Fibroblast of skin of left biceps (primary cell): ENCODE measurements at regions not wholly inside any gene's neighbourhood (a gene's known extent, or its start where the extent isn't known, plus 50 kb on each side); places are given as distances from the start of the nearest gene placed in this dataset.
"Not testable (repeated sequence)": the region's sequence is repeated elsewhere in the genome, so short reads cannot be mapped to it uniquely, and the experiment has no call there.

Source experiments
- DNase-seq, 2 experiments: peaks; one replicate each; pipeline ENCODE4 v3.0.0-alpha.2; 2013; ENCODE audit warnings: low read depth in 2 of 2

DNA sequence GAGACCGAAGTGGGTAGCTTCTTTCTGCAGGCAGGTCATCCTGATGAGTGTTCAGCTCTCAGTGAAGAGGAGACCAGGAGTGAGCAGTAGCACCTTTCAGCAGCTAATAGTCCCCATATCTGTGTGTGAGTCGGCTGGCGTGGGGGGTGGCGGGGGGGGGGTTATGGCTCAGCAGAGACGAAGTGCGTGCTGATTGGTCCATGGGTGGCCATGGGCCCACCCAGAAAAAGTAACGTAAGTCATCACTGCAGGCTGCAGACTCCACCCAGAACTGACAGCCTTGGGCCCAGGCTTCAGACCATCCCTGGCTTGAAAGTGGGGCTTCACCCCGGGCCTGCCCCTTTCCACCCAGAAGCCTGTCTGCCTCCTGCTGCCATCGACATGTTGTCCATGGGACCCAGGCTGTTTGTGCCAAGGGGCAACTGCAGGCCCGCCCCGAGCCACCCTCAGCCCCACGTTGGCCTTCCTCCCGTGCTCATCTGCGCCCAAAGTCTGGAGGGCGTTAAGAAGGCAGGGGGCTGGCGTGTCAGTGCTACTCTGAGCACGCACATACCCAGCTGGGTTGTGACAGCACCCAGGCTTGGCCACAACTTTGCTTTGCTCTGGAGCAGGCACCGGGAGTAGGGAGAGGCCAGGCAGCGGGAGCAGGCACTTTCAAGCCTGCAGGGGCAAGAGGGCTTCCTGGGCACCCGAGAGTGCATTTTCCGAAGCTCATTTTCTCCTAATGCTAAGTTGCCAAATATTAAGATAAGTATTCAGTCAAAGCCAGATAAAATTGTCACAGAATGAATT is 511.7 kb upstream of the CDIN1 start:
- no peak for DNase-seq

GRCh38 chr15:36075333-36075732 is 504.1 kb upstream of the CDIN1 start:
- DNase-seq = peak; percentile 54 to 58

- DNase-seq = no peak
These were observed 500.4 kb upstream of the CDIN1 start for GRCh38 chr15:36079021-36079420.

- DNase-seq = no peak
These were observed 498.7 kb upstream of the CDIN1 start for GRCh38 chr15:36080759-36081158.

- DNase-seq = no peak
These were observed 489.0 kb upstream of the CDIN1 start for GRCh38 chr15:36090286-36090946.

DNA sequence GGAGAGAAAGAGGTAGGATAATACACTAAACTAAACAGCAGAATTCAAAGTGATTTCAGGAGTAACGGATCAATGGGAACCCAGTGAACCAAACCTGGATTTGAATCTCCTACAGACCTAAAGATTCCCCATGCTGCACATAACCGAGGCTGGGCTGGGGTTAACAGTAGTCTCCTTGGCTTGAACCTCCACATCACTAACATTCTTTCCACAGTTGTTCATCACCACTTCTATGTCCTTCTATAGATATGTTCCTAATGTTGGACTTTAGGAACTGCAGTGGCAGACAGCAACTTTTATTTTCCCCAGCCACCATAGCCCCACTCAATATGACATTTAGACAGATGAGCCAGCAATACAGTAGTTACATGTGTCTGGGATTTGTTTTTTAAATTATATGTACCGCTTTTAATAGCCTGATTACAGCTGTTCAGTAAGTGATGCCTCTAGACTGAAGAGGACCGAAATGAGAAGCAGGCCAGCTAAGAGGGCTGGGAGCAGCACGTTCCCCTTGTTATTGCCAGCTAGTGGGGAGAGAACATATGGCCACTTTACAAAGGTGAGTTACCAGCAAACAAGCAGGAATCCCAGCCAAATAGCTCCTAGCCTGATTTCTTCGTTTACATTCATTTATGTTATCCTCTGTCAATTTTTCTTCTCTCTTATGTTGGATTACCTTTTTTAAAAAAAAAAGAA is 472.6 kb upstream of the CDIN1 start:
- DNase-seq = no peak

GRCh38 chr15:36108541-36108940 is 470.9 kb upstream of the CDIN1 start:
- no peak for DNase-seq

GRCh38 chr15:36109943-36110658 is 469.3 kb upstream of the CDIN1 start:
- peak in 1 of 2 experiments; percentile 42 for DNase-seq

DNA sequence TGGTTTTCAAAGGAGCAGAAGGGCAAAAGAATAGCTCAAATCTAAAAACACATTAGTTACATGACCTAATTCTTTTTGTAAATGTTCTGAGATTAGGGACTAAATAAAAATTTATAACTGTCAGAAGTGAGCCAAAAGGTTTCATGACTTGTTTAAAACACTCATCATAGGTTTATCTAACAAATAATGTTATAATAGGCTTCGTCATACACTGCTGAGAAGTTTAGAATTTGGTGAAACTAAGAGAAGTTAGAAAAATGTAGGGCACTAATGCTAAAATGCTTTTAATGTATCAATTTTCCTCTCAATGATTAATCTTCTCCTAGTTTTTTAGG is 468.8 kb upstream of the CDIN1 start:
- no peak for DNase-seq

DNA sequence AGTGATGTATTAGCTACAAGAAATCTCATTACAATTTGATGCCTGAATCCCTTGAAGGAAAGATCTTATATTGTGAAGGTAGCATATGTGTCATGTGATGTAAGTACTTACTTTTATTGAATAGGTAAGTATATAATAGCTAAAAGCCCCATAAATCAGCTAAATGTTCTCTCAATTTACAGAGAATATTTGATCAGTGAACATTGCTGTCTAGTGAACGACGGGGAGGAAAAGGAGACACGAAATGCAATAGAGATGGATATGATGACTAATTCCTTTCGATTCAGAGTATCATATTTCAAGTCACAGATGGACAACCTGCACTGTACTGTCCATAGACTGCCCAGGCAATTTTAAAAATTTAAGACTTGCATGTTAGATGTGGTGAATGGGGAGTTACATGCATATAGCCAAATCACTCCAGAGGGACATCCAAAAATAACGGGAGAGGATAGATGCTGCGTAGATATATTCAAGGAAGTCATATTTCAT is 462.1 kb upstream of the CDIN1 start:
- no peak for DNase-seq

DNA sequence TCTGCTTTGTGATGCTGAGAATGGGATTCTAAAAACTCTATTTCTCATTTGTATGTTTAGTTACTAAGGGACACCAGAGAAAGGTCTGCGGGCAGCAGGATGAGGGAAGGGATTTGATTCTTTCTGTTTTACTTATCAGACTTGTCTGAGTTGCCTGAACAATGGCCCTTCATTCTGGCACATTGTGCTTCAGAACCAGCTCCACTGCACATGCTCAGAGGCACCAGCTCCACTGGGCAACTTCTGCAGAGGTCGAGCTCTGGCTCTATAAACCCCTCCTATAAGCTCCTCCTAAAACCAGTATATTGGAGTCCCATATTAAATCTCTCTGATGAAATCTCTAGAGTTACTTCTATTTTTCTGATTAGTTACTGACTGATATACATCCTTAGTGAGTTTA is 453.2 kb upstream of the CDIN1 start:
- no peak for DNase-seq

DNA sequence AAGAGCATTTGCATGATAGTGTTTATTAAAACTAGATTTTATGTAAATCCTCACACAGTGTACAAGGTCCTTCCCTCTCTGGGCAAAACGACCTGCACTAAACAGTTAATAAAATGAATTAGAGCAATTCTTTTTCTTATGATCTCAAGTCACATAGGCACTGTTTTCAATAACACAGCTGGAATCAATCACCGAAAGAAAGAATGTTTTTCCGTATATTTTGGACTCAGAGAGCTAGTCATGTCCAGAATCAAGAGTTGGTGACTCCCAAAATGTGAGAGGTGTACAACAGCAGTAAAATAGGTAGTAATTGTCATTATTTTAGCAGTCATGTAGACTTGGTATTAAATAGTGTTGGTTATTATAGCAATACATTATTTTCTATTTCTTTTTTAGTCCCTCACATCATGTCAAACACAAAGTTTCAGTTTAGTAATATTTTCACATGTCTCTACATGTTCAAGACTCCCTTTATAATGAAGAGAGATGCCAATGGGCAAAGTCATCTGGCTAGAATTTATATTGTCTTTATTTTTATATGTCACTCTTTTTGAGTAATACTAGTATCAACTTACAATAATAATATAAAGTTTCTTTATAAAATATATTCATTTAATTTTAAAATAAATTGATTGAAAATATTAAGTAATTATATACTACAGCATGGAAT is 448.6 kb upstream of the CDIN1 start:
- DNase-seq = no peak

DNA sequence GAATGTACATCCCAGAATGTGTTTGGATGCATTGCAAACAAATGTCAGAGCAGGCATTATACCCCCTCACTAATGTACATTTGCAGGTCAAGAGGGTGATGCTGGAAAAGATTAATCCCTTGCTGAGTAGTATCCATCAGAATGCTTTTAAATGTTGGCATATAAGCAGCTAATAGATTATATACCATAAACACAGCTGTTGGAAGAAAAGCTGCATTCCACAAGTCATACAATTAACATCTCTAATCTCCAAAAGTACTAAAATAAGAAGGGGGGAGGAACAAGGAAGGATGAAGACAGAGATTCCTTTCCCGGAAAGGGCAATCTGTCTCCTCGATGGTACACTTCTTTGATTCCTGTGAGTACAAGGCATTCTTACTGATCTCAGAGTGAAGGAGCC is 445.7 kb upstream of the CDIN1 start:
- DNase-seq = peak; percentile 26 to 42

- DNase-seq = no peak
These were observed 443.4 kb upstream of the CDIN1 start for GRCh38 chr15:36136049-36136448.

- DNase-seq = no peak
These were observed 426.5 kb upstream of the CDIN1 start for GRCh38 chr15:36152936-36153335.

- no peak for DNase-seq
These were observed 422.5 kb upstream of the CDIN1 start for GRCh38 chr15:36156879-36157427.

GRCh38 chr15:36160351-36160750 is 419.1 kb upstream of the CDIN1 start:
- no peak for DNase-seq

- DNase-seq = no peak
These were observed 418.3 kb upstream of the CDIN1 start for GRCh38 chr15:36161108-36161507.

- DNase-seq = no peak
These were observed 417.6 kb upstream of the CDIN1 start for GRCh38 chr15:36161771-36162212.

DNA sequence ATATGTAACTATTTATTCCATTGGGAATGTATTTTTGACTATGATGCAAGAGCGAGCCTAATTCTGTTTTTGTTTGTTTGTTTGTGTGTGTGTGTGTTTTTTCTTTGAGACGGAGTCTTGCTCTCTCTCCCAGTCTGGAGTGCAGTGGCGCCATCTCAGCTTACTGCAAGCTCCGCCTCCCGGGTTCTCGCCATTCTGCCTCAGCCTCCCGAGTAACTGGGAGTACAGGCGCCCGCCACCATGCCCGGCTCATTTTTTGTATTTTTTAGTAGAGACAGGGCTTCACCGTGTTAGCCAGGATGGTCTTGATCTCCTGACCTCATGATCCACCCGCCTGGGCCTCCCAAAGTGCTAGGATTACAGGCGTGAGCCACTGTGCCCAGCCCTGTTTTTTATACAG is 415.4 kb upstream of the CDIN1 start:
- DNase-seq = not testable (repeated sequence)

DNA sequence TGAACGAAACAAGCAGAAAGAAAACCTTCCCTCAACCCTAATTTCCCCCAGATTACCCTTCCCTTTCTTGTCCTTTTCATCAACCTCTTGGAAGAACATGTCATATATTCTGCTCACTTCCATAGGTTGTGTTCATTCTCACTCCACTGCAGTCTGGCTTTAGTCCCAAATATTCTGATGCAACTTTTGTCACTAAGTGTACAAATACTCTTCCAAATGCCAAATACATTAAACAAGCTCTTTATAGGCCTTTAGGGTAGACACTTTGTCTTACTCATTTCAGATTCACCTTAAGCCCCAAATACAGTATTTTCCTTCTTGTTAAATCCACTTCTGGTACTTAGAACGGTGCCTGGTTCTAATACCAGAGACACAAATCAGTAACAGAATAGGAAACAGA is 406.5 kb upstream of the CDIN1 start:
- DNase-seq = no peak
